EH (cell line): ENCODE measurements at regions not wholly inside any gene's neighbourhood (a gene's known extent, or its start where the extent isn't known, plus 50 kb on each side); places are given as distances from the start of the nearest gene placed in this dataset.
"Not testable (repeated sequence)": the region's sequence is repeated elsewhere in the genome, so short reads cannot be mapped to it uniquely, and the experiment has no call there.

ENCODE experiments used
- DNase-seq: peaks from one replicate; pipeline ENCODE4 v3.0.0-alpha.2; 2015; ENCODE audit warnings: low read depth

DNA sequence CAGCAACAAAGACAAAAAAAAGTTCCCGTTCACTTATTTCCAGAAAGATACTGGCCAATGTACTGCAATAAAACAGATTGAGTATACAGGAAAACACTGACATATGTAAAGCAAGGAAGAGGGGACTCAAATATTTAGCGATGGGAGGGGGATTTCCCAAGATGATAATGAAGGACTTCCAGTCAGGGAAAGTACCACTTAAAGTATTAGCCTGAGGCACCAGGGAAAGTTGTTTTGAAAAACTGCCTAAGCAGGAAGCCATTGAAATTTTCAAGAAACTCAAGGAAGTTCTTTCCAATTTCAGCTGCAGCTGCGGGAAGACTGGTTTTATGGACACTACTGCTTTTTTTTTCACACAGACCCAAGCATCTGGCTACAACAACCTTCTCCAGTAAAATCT, 1007.4 kb upstream of the NOVA1 start:
- no peak for DNase-seq

DNA sequence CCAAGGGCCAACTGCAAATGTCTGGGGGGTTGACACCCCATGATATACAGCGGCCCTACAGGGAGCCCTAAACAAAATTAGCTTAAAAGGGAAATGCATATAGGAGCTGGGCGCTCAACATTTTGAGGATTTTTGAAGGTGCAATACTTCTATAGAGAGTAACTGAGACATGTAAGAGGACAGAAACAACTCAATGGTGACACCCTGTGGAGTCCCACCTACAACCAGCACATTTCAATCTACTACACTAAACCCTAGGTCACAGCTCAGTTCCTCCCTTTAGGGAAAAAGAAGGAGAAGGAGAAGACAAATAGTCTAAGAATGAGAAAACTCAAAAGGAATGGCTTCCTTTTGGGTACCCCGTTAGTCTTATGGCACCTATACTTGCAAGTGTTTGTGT, 1010.5 kb upstream of the NOVA1 start:
- no peak for DNase-seq

DNA sequence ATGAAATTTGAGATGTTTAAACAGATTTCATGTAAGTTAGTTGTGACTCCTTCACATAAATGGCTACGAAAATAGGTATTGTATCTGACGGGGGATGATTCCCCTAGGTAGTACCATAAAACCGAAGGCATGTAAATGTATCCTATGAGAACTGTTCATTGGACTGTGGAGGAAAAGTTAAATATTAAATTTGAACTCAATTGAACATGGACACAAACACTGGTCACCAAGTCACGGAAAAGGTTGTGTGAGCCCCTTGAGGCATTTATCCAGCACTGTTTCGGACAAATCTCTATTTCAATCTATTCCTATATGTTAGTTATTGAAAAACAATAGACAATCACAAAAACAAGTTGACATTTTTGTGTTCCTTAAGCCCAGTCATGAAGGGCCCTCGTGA, 1014.3 kb upstream of the NOVA1 start:
- no peak for DNase-seq

DNA sequence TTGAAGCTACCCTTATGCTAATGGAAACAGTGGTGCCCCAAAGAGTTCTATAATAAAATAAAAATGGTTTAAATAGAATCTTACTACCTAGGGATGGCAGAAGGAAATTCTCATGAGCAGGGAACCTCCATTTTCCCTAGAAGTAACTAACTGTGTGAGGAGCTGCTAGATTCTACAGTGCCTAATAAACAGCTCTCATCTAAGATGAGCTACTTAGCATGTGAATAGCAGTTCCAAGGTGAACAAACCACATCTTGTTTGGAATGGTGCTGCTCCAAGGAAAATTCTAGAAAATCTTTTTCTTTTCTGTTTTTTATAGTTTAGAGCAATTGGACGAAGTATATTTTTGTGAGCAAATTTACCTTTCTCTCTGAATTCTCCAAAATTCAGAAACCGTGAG, 1015.3 kb upstream of the NOVA1 start:
- DNase-seq: no peak

DNA sequence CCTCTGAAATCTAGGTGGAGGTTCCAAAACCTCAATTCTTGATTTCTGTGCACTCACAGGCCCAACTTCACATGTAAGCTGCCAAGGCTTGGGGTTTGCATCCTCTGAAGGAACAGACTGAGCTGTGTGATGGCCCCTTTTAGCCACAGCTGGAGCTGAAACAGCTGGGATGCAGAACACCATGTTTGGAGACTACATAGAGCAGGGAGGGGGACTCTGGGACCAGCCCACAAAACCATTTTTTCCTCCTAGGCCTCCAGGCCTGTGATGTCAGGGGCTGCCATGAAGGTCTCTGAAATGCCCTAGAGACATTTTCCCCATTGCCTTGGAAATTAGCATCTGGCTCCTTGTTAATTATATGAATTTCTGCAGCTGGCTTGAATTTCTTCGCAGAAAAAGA, 1025.9 kb upstream of the NOVA1 start:
- DNase-seq: no peak

DNA sequence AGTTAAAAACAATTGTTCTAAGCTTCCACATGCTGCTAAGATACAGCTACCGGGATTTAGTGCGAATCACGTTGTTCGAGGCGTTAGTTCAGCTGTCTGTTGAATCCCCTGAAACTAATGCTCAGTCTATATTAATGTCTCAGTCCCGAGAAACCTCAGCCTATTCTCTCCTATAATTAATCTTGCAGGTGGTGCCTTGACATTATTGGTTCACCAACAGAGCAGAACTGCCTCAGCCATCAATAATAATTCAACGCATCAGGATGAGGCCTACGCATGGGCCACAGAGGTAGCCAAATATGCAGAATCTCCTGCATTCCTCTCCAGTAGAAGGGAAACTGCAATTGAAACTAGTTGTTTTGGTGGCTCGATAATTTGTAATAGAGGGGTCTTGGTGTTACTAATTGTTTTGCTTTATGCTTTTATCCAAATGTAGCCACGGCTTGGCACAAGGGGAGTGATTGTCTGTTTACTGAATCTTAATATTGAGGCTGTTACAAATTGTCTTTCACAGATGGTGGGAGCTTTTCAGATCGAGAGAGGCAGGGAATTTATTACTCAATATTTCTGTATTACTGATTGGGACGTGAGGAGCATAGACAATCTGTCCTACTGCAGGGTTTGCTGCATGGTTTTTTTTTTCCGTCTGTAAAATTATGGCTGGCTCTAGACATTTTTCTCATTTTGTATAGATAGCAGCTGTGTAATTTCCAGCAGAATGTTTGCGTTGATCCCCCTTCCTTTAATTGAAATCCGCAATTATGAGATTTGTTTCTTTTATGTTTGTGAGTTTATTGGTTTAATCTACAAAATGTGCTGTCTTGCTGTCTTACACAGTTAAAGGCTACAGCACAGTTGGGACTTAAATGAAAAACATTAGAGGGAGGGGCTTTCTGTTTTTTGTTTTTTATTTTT, 1036.5 kb upstream of the NOVA1 start:
- no peak for DNase-seq

DNA sequence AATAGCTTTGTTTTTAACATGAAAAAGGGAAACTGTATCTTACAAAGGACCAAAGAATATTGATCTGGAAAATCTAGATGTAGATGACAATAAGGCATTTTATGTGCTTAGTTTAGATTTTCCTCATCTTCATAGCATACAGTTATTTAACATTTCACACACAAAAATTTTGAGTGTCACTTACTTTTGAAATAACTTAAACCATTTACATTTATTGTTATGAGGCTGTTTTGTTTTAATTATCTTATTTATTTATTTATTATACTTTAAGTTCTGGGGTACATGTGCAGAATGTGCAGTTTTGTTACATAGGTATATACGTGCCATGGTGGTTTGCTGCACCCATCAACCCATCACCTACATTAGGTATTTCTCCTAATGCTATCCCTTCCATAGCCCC, 1042.9 kb upstream of the NOVA1 start:
- DNase-seq: not testable (repeated sequence)

DNA sequence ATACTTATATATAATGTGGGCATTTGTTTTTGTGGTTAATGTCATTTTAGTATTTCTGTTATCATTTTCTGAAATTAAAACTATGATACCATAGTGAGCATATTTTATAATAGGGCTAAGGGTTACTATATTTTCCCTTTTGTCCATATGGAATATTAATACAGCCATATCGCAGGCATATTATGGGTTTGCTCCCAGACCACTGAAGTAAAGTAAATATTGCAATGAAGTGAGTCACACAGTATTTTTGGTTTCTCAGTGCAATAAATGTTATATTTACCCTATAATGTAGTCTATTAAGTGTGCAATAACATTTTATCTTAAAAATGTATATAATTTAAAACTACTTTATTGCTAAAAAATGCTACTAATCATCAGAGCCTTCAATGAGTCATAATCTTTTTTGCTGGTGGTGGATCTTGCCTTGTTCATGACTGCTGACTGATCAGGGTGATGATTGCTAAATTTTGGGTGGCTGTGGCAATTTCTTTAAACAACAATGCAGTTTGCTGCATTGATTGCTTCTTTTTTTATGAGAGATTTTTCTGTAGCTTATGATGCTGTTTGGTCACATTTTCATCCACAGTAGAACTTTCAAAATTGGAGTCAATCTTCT, 1044.5 kb upstream of the NOVA1 start:
- no peak for DNase-seq

DNA sequence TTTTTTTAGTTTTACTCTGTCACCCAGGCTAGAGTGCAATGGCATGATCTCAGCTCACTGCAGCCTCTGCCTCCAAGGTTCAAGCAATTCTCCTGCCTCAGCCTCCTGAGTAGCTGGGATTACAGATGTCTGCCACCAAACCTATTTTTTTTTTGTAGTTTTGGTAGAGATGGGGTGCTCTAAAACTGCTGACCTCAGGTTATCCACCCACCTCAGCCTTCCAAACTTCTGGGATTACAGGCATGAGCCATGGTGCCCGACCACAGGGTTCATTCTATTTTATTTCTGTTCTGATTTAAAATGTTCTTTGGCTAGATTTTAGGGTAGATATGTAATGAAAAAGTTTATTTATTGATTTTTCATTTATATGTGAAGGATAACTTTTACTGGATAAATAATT, 1062.8 kb upstream of the NOVA1 start:
- DNase-seq: no peak

DNA sequence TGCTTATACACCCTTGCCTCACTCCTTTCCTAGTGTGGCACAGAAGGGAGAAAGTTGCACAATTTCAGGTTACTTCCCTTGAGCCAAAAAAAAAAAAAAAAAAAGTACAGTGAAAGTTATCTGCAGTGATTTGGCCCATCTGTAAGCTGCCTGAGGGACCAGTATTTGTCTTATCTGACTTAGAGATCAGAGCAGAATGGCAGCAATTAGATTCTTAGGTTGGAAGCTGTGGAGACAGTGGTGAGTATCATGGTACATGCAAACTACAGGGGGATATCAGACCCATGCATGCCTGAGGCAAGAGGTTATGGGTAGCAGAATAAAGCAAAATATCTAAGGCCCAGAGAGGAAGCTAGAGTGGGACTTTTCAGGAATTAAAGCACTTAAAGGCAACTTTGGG, 1070.7 kb upstream of the NOVA1 start:
- no peak for DNase-seq

DNA sequence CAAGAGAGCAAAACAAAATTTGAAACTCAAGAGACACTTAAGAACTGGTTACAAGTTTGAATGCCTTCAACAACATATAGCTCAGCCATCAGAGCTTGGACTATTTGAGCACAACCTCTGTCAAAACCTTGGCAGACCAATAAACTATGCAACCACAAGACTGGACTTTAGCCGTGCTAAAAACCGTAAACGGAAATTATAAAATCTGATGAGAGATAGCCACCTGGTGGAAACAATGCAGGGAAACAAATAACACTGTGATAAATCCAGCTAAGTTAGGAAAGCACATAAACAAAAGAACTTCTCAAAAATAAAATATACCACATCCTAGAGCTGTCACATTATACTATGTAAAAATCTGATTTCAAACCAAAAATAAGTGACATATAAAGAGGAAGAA, 1074.2 kb upstream of the NOVA1 start:
- no peak for DNase-seq

DNA sequence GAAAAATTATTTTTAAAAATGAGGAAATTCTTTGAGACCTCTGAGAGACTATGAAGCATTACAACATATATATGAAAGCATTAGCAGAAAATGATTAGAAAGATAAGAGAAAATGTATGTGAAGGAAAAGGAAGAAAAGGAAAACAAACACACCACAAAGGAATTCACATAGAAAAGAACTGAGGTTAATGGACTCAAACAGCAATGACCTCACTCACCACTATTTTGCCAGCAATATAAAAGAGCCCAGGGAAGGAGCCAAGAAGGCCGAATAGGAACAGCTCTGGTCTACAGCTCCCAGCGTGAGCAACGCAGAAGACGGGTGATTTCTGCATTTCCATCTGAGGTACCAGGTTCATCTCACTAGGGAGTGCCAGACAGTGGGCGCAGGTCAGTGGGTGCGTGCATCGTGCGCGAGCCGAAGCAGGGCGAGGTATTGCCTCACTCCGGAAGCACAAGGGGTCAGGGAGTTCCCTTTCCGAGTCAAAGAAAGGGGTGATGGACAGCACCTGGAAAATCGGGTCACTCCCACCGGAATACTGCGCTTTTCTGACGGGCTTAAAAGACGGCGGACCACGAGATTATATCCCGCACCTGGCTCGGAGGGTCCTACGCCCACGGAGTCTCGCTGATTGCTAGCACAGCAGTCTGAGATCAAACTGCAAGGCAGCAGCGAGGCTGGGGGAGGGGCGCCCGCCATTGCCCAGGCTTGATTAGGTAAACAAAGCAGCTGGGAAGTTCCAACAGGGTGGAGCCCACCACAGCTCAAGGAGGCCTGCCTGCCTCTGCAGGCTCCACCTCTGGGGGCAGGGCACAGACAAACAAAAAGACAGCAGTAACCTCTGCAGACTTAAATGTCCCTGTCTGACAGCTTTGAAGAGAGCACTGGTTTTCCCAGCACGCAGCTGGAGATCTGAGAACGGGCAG, 1075.2 kb upstream of the NOVA1 start:
- DNase-seq: not testable (repeated sequence)

DNA sequence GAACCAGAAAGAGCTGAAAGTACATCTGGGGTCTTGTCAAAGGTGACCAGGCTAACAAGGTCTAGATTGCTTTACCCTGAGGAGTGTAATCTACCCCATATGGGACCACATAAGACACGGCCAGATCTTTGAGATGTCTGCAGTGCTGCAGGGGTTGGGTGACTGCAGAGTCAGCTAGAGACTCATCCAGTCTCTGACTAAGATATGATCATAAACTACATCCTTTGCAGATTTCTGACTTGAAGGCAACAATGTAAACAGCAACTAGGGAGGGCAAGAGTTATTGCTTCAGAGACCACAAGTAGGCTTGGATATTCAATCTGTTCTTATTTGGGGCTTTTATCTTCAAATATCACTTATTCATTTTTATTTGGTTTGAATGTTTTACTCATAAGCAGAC, 1080.5 kb upstream of the FOXG1 start:
- no peak for DNase-seq

DNA sequence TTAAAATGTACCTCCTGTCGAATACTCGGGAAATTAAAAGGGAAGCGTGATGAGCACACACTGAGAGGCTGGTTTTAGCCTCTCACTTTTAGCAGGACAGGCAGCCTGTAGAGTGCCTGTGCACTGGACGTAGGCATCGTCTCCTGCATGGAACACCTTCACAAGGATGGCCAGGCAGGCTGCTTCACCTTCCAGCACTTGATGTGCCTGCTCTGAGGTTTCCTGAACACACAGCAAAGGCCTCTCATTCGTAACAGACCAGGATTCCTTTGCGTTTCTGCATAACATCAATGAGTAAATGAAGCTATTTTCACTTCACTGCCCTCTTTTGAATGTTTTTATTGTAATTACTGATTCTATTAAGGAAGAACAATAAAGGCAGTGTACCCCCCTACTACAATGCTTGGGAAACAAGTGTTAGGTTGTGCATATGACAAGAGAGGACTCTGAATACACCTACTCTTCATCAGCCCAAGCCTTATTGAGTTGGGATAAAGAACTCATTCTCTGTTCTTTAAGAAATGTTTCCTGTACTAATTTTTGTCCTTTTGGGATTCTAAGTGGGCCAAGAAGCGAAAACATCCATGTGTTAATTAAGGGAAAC, 1077.6 kb upstream of the FOXG1 start:
- DNase-seq: no peak

DNA sequence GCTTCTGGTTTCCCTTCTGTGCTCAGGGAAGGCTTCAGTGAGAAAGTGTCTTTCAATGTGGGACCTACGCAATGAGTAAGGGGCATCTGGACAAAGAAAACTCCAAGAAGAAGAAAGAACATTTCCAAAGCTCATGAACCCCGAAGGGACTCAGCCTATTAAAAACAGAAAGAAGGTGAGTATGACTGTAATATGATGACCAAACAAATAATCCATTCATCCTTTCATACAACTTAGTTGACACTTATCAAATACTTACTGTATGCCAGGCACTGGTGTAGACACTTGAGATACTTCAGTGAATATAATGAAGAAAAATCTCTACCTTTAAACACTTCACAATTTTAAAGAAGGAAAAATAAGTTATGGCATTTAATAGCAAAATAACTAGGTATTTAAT, 1054.2 kb upstream of the FOXG1 start:
- DNase-seq: no peak

DNA sequence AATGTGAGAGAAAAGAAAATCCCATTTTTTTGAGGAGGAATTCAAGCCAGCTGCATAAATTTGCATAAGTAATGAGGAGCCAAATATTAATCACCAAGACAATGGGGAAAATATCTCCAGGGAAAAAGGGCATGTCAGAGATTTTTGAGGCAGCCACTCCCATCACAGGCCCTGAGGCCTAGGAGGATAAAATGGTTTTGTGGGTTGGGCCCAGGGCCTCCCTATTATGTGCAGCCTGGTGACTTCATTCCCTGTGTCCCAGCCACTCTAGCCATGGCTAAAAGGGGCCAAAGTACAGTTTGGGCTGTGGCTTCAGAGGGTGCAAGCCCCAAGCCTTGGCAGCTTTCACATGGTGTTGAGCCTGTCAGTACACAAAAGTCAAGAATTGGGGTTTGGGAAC, 1051.0 kb upstream of the FOXG1 start:
- DNase-seq: no peak

DNA sequence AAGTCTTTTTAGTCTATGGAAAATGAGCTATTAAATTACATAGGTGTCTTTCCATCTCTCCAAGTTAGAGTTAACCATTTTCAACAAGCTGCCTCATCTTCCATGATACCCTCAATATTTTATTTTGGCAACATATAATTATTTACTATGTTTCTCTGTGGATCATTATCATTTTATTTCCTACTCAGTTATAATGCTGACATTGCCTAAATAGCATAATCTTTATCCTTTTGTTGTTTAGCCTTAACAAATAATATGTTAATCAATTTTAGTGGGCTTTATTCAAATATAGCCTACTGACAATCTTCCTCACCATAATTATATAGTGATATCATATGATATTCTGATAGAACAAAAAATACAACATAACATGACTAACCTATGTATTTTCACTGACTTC, 1044.8 kb upstream of the FOXG1 start:
- DNase-seq: no peak

DNA sequence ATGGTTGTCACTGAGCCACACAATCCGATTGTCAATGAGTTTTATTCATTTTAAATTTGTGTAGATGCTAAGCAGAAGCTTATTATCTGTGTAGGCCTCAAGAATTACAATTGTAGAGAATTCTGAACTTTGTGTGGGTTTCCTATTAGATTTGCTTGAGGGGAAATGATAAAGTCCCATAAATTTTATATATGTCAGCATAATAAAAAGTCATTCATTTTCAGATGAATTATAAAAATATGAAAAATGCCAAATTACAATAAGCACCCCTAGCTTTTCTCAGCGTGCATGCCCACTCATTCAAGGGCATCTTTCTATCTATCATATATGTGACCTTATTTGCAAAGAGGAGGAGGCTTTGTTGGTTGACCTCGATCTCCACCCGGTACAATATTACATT, 1041.1 kb upstream of the FOXG1 start:
- no peak for DNase-seq

DNA sequence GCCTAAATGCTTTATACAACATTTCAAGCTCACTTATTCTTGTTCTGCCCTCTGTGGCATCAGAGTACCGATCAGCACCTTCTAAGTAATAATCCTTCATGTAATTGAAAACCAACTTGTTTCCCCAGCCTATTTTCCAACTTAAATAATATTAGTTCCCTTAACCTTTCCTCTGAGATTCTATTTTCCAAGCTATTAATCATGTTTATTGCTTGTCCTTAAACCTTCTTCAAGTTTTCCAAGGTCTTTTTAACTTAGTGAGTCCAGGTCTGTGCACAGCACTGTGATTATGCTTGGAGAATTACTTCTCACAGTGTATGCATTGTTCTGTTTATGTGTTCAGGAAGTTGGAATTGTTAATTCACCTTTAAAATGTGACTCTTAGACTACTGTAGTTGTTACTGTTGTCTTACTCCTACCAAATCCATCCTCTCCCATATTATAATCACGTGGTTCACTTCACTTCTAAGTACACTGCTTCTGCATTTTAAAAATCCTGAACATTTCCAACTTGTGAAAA, 1039.3 kb upstream of the FOXG1 start:
- no peak for DNase-seq

DNA sequence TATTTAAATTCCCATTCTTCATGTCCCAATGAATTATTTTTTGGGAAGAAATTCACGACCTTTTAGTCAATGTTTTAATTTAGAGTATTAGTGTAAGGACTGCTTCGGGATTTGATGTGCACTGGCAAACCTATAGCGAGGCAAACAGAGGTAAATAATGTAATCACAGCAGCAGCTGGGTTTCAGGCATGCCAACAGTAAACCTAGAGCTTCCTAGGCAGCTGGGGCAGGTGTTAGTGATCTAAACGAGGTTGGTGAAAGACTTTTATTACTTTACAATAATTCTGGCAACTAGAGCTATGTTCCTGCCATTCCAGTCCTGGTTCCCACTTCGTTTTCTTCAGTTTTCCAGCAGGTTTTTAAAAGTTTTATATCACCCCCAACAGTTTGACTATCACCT, 1036.4 kb upstream of the FOXG1 start:
- DNase-seq: no peak

DNA sequence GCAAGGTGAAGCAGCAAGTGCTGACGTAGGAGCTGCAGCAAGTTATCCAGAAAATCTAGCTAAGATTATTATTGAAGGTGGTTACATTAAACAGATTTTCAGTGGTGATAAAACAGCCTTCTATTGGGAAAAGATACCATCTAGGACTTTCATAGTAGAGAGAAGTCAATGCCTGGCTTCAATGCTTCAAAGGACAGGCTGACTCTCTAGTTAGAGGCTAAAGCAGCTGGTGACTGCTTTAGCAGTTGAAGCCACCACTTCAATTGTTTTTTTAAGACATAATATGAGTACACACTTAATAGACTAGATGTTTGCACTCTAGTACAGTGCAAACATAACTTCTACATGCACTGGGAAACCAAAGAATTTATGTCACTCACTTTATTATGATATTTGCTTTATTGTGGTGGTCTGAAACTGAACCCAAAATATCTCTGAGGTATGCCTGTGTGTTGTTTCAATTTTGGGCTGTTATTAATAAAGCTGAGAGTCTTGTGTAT, 1026.9 kb upstream of the FOXG1 start:
- DNase-seq: no peak

DNA sequence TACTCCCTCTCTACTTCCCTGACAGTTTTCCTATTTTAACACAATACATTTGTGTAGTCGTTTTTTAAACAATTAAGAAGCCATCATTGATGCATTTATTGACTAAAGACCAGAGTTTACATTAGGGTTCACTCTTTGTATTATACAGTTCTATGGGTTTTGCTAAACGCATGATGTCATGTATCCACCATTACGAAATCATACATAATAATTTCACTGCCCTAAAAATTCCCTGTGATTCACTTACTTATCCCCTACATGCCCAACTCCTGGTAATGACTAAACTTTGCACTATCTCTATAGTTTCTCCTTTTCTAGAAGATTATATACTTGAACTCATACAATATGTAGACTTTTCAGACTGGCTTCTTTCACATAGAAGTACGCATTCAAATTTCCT, 1016.5 kb upstream of the FOXG1 start:
- DNase-seq: no peak
